ENCODE measurements at regions not wholly inside any gene's neighbourhood (a gene's known extent, or its start where the extent isn't known, plus 50 kb on each side); places are given as distances from the start of the nearest gene placed in this dataset.

GRCh38 chr15:29344474-29344873 is 74.9 kb upstream of the NSMCE3 start:
- no peaks in the 10 kb centered on the region for H3K9me3 ChIP-seq
- H3K36me3 ChIP-seq, result no peaks in the 10 kb centered on the region
- H3K27me3 ChIP-seq, result no peaks in the 10 kb centered on the region
- no peak overlapping the region for H3K4me3 ChIP-seq
- WGBS, 2 donors (ENCODE audit: low coverage in 1 of 2), result 90% methylated on average over 3 of the region's 3 CpGs; no CpG with 5 or more reads in 1 of the 2 donors
- peaks cover 0 to 22% (median 4%) of the 10 kb centered on the region in 4 donors for H3K4me1 ChIP-seq
- no peak overlapping the region for H3K27ac ChIP-seq
- no peak for TF ChIP-seq POLR2A (IDR thresholded peaks at IDR 0.05)
- no peak for TF ChIP-seq CTCF (IDR thresholded peaks at IDR 0.05)
- TF ChIP-seq EP300 (IDR thresholded peaks at IDR 0.05; ENCODE audit: low read depth), result no peak
- no peak for TF ChIP-seq POLR2AphosphoS5 (IDR thresholded peaks at IDR 0.05)
- intact Hi-C loops (cut with DNase I; ENCODE audit: low total_unique reads) (no loop called here), in situ Hi-C loops (cut with MboI; ENCODE audit: low pct_ligation_motif_present in 1 of 4, low pct_unique_long_range_greater_than_20kb in 1 of 4, low sequenced_read_pairs in 3 of 4) (no loop called here)
- no peak for DNase-seq

- Histone ChIP-seq H3K27me3 (no peaks in the 10 kb centered on the region), H3K4me3 (no peak overlapping the region), H3K9me3 (no peaks in the 10 kb centered on the region), H3K27ac (no peak overlapping the region), H3K4me1 (peaks cover 0 to 18% (median 4%) of the 10 kb centered on the region in 4 donors), H3K36me3 (no peaks in the 10 kb centered on the region)
- in situ Hi-C loops (cut with MboI; ENCODE audit: low pct_ligation_motif_present in 1 of 4, low pct_unique_long_range_greater_than_20kb in 1 of 4, low sequenced_read_pairs in 3 of 4) (no loop called here), intact Hi-C loops (cut with DNase I; ENCODE audit: low total_unique reads) (no loop called here)
- no peak for DNase-seq
- 93 to 94% methylated on average over 2 of the region's 2 CpGs for WGBS, 2 donors (ENCODE audit: low coverage in 1 of 2)
- TF ChIP-seq CTCF (IDR thresholded peaks at IDR 0.05), result no peak
- TF ChIP-seq POLR2AphosphoS5 (IDR thresholded peaks at IDR 0.05), result no peak
- TF ChIP-seq POLR2A (IDR thresholded peaks at IDR 0.05), result no peak
- TF ChIP-seq EP300 (IDR thresholded peaks at IDR 0.05; ENCODE audit: low read depth), result no peak
Measured at GRCh38 chr15:29343229-29343628, 73.6 kb upstream of the NSMCE3 start.

- intact Hi-C loops (cut with DNase I; ENCODE audit: low total_unique reads) (no loop called here), in situ Hi-C loops (cut with MboI; ENCODE audit: low pct_ligation_motif_present in 1 of 4, low pct_unique_long_range_greater_than_20kb in 1 of 4, low sequenced_read_pairs in 3 of 4) (no loop called here)
- no peaks in the 10 kb centered on the region for H3K36me3 ChIP-seq
- no peak for DNase-seq
- H3K27ac ChIP-seq, result no peak overlapping the region
- peaks cover 0 to 7% (median 2%) of the 10 kb centered on the region in 4 donors for H3K4me1 ChIP-seq
- TF ChIP-seq EP300 (IDR thresholded peaks at IDR 0.05; ENCODE audit: low read depth), result no peak
- TF ChIP-seq POLR2A (IDR thresholded peaks at IDR 0.05), result no peak
- TF ChIP-seq CTCF (IDR thresholded peaks at IDR 0.05), result no peak
- TF ChIP-seq POLR2AphosphoS5 (IDR thresholded peaks at IDR 0.05), result no peak
- 94% methylated on average over 8 of the region's 8 CpGs; no CpG with 5 or more reads in 1 of the 2 donors for WGBS, 2 donors (ENCODE audit: low coverage in 1 of 2)
- no peaks in the 10 kb centered on the region for H3K27me3 ChIP-seq
- no peaks in the 10 kb centered on the region for H3K9me3 ChIP-seq
- no peak overlapping the region for H3K4me3 ChIP-seq
Measured at GRCh38 chr15:29342201-29342600, 72.6 kb upstream of the NSMCE3 start.

GRCh38 chr15:29337156-29337959 is 67.7 kb upstream of the NSMCE3 start:
- H3K9me3 ChIP-seq, result no peaks in the 10 kb centered on the region
- no peak for DNase-seq
- no peaks in the 10 kb centered on the region for H3K4me1 ChIP-seq
- in situ Hi-C loops (cut with MboI; ENCODE audit: low pct_ligation_motif_present in 1 of 4, low pct_unique_long_range_greater_than_20kb in 1 of 4, low sequenced_read_pairs in 3 of 4) (no loop called here), intact Hi-C loops (cut with DNase I; ENCODE audit: low total_unique reads) (no loop called here)
- TF ChIP-seq POLR2A (IDR thresholded peaks at IDR 0.05), result no peak
- no peak for TF ChIP-seq POLR2AphosphoS5 (IDR thresholded peaks at IDR 0.05)
- no peak for TF ChIP-seq EP300 (IDR thresholded peaks at IDR 0.05; ENCODE audit: low read depth)
- TF ChIP-seq CTCF (IDR thresholded peaks at IDR 0.05), result no peak
- WGBS, 2 donors (ENCODE audit: low coverage in 1 of 2), result 42 to 44% methylated on average over 4 to 6 of the region's 6 CpGs
- H3K36me3 ChIP-seq, result no peaks in the 10 kb centered on the region
- no peak overlapping the region for H3K27ac ChIP-seq
- no peak overlapping the region for H3K4me3 ChIP-seq
- H3K27me3 ChIP-seq, result no peaks in the 10 kb centered on the region
